ENCODE measurements at regions not wholly inside any gene's neighbourhood (a gene's known extent, or its start where the extent isn't known, plus 50 kb on each side); places are given as distances from the start of the nearest gene placed in this dataset.

DNA sequence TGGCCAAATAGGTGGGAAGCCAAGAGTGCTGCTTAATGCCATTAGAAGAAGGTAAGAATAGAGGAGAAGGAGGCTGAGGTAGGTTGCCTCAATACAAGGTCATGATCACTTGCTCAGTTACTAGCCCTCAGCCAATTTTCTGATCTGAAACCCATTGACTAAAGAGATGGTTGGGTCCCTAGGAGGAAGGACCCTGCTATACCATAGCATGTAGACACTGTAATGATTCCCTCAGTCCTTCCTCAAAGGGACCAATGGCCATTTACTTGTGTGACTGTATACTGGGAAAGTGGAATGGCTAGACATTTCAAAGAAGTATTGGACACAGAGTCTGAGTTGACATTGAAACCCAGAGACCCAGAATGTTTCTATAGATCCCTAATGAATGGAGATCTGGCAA is 108.5 kb upstream of the MAP1B start:
- Histone ChIP-seq H3K4me3 (ENCODE audit: low read length) (no peak overlapping the region), H3K27me3 (ENCODE audit: control insufficient read depth, insufficient read depth, low read length) (no peaks in the 10 kb centered on the region), H3K36me3 (ENCODE audit: control insufficient read depth, insufficient read depth, low read length) (no peaks in the 10 kb centered on the region), H3K4me1 (ENCODE audit: control insufficient read depth, insufficient read depth, low read length) (no peaks in the 10 kb centered on the region), H3K9me3 (ENCODE audit: control insufficient read depth, low read length) (no peaks in the 10 kb centered on the region), H3K9ac (ENCODE audit: low read length) (no peak overlapping the region)

DNA sequence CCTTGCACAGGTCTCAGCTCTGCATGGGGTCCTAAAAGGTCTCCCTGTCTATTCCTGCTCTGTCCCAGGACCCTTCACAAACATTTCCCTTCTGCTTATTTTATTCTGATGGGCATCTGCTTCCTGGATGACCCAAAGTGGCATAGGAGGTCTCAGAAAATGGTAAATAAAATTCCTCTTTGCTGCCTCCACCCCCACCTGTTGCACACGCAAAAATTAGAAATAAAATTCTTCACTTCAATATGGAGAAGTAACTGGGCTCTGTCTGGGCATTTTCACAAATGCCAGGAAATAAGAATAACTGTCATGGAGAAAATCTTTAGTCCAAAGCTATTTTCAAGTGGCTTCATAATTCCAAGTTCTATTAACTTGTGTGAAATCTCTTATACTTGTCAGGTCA is 106.6 kb upstream of the MAP1B start:
- Histone ChIP-seq H3K9me3 (ENCODE audit: control insufficient read depth, low read length) (no peaks in the 10 kb centered on the region), H3K36me3 (ENCODE audit: control insufficient read depth, insufficient read depth, low read length) (no peaks in the 10 kb centered on the region), H3K4me3 (ENCODE audit: low read length) (no peak overlapping the region), H3K9ac (ENCODE audit: low read length) (no peak overlapping the region), H3K4me1 (ENCODE audit: control insufficient read depth, insufficient read depth, low read length) (no peaks in the 10 kb centered on the region), H3K27me3 (ENCODE audit: control insufficient read depth, insufficient read depth, low read length) (no peaks in the 10 kb centered on the region)

GRCh38 chr5:72005671-72006070 is 101.6 kb upstream of the MAP1B start:
- H3K4me1 ChIP-seq (ENCODE audit: control insufficient read depth, insufficient read depth, low read length), result no peaks in the 10 kb centered on the region
- H3K9ac ChIP-seq (ENCODE audit: low read length), result no peak overlapping the region
- H3K27me3 ChIP-seq (ENCODE audit: control insufficient read depth, insufficient read depth, low read length), result no peaks in the 10 kb centered on the region
- no peak overlapping the region for H3K4me3 ChIP-seq (ENCODE audit: low read length)
- no peaks in the 10 kb centered on the region for H3K36me3 ChIP-seq (ENCODE audit: control insufficient read depth, insufficient read depth, low read length)
- no peaks in the 10 kb centered on the region for H3K9me3 ChIP-seq (ENCODE audit: control insufficient read depth, low read length)

DNA sequence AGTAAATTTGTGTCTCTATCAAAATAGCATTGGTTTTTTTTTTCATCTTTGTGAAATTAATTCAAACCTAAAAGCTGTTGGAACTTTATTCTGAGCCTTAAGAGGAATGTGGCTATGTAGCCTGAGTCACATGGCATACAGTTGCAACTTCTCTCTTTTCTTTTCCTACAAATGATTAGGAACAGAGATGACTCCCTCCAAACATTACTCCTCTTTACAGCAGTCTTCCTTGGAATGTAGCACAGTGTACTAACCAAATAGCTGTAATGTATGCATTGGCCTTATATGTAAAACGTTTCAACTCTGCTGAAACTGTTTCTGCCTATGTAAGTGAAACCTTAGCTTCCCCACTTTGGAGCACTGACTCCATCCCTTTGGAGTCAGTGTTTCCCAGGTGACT is 100.9 kb upstream of the MAP1B start:
- no peaks in the 10 kb centered on the region for H3K27me3 ChIP-seq (ENCODE audit: control insufficient read depth, insufficient read depth, low read length)
- H3K36me3 ChIP-seq (ENCODE audit: control insufficient read depth, insufficient read depth, low read length), result no peaks in the 10 kb centered on the region
- H3K4me1 ChIP-seq (ENCODE audit: control insufficient read depth, insufficient read depth, low read length), result no peaks in the 10 kb centered on the region
- H3K9me3 ChIP-seq (ENCODE audit: control insufficient read depth, low read length), result no peaks in the 10 kb centered on the region
- no peak overlapping the region for H3K9ac ChIP-seq (ENCODE audit: low read length)
- no peak overlapping the region for H3K4me3 ChIP-seq (ENCODE audit: low read length)

DNA sequence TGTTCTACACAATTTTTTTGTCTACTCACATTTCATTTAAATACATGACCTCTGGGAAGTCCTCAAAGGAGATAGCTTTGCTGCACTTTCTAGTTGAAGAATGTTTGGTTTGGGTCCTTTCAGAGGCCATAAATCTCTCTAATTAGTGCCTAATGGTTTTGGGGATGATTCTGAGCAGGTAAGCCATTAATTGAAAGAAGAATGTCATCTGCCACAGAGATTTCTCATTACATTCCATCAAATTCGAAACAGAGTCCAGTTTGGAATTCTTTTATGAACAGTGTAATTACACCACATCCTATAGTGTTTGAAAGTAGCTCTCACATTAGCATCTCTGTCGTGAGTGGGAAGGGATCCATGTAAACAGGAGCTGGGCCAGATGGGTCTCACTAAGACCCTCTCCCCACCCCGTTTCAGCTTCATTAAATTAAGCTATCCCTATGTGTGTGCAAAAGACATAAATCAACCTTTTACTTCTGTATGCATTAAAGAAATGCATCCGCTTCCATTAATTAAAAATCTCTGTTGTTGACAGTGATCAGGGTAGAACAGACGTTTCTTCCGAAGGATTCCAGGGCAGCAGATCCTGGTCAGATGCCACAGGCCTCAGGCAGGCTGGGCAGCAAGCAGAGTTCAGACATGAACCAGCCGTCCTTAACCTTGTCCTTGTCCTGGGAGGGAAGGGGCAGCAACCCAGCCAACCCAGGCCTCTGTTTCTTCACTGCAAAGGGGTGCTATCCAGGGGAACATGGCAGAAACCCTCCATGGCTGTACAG is 99.8 kb upstream of the MAP1B start:
- Histone ChIP-seq H3K9me3 (ENCODE audit: control insufficient read depth, low read length) (no peaks in the 10 kb centered on the region), H3K9ac (ENCODE audit: low read length) (no peak overlapping the region), H3K4me3 (ENCODE audit: low read length) (no peak overlapping the region), H3K36me3 (ENCODE audit: control insufficient read depth, insufficient read depth, low read length) (no peaks in the 10 kb centered on the region), H3K4me1 (ENCODE audit: control insufficient read depth, insufficient read depth, low read length) (no peaks in the 10 kb centered on the region), H3K27me3 (ENCODE audit: control insufficient read depth, insufficient read depth, low read length) (no peaks in the 10 kb centered on the region)

GRCh38 chr5:72009280-72009679 is 98.0 kb upstream of the MAP1B start:
- Histone ChIP-seq H3K27me3 (ENCODE audit: control insufficient read depth, insufficient read depth, low read length) (no peaks in the 10 kb centered on the region), H3K9me3 (ENCODE audit: control insufficient read depth, low read length) (no peaks in the 10 kb centered on the region), H3K4me3 (ENCODE audit: low read length) (no peak overlapping the region), H3K36me3 (ENCODE audit: control insufficient read depth, insufficient read depth, low read length) (no peaks in the 10 kb centered on the region), H3K4me1 (ENCODE audit: control insufficient read depth, insufficient read depth, low read length) (no peaks in the 10 kb centered on the region), H3K9ac (ENCODE audit: low read length) (no peak overlapping the region)

DNA sequence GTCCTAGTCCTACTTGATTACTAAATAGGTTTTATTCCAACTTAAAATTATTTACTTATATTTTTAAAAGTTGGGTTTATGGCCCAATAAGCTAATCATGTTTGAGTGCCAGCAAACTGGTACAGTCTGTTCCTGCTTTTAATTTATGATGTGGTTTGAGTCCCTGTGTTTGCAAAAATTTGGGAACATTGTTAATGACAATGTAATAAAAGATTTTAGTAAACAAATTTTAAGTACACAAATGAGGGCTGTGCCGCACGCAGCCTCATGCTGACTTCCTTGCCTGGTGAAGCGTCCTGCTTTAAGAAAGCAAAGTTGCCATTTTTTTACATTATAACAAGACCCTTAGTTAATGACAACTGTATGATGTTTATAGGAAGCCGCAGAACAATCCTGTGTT is 96.8 kb upstream of the MAP1B start:
- H3K4me3 ChIP-seq (ENCODE audit: low read length), result no peak overlapping the region
- no peak overlapping the region for H3K9ac ChIP-seq (ENCODE audit: low read length)
- no peaks in the 10 kb centered on the region for H3K27me3 ChIP-seq (ENCODE audit: control insufficient read depth, insufficient read depth, low read length)
- no peaks in the 10 kb centered on the region for H3K9me3 ChIP-seq (ENCODE audit: control insufficient read depth, low read length)
- H3K36me3 ChIP-seq (ENCODE audit: control insufficient read depth, insufficient read depth, low read length), result no peaks in the 10 kb centered on the region
- peaks cover 10% of the 10 kb centered on the region for H3K4me1 ChIP-seq (ENCODE audit: control insufficient read depth, insufficient read depth, low read length)

GRCh38 chr5:72012906-72013305 is 94.4 kb upstream of the MAP1B start:
- Histone ChIP-seq H3K4me3 (ENCODE audit: low read length) (no peak overlapping the region), H3K27me3 (ENCODE audit: control insufficient read depth, insufficient read depth, low read length) (no peaks in the 10 kb centered on the region), H3K4me1 (ENCODE audit: control insufficient read depth, insufficient read depth, low read length) (peaks cover 10% of the 10 kb centered on the region), H3K9me3 (ENCODE audit: control insufficient read depth, low read length) (no peaks in the 10 kb centered on the region), H3K9ac (ENCODE audit: low read length) (no peak overlapping the region), H3K36me3 (ENCODE audit: control insufficient read depth, insufficient read depth, low read length) (no peaks in the 10 kb centered on the region)

DNA sequence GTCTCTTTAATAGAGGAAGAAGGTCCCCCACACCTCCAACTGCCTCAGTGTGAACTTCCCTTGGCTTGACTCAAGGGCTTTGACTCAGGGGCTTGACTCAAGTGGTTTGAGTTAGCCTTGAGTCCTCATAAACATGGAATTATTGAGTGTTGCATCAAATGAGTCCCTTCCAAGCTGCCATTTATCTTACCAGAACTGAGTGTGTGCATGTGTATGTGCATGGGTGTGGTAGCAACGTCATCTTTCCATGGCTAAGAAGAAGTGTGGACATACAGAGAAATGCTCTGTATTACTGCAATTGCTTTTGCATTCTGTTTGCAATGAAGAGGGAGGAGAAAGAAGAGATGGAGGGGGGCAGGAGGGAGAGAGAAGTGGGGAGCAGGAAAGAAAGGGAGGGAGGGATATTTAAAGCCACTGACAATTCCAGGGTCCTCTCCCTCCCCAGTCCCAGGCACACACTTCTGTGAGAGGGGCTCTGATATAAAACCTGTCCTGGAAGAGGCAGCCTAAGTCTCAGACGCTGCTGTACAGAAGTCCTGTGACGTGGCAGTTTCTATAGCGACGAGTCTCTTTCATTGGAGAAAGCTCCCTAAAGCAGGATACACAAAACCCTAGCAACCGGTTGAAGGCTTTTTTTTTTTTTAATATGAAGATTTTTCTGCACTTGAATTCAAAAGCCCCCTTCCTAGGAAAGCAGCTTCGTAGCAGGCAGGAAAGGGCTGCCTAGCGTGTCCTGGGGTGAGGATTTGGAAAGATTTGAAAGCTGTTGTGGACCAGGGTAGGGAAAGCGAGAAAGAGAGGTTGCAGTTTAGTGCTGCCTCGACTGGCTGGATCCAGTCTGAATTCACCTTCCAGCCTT is 93.3 kb upstream of the MAP1B start:
- no peak overlapping the region for H3K9ac ChIP-seq (ENCODE audit: low read length)
- no peak overlapping the region for H3K4me3 ChIP-seq (ENCODE audit: low read length)
- H3K27me3 ChIP-seq (ENCODE audit: control insufficient read depth, insufficient read depth, low read length), result no peaks in the 10 kb centered on the region
- no peaks in the 10 kb centered on the region for H3K36me3 ChIP-seq (ENCODE audit: control insufficient read depth, insufficient read depth, low read length)
- H3K4me1 ChIP-seq (ENCODE audit: control insufficient read depth, insufficient read depth, low read length), result peaks cover 10% of the 10 kb centered on the region
- H3K9me3 ChIP-seq (ENCODE audit: control insufficient read depth, low read length), result no peaks in the 10 kb centered on the region

DNA sequence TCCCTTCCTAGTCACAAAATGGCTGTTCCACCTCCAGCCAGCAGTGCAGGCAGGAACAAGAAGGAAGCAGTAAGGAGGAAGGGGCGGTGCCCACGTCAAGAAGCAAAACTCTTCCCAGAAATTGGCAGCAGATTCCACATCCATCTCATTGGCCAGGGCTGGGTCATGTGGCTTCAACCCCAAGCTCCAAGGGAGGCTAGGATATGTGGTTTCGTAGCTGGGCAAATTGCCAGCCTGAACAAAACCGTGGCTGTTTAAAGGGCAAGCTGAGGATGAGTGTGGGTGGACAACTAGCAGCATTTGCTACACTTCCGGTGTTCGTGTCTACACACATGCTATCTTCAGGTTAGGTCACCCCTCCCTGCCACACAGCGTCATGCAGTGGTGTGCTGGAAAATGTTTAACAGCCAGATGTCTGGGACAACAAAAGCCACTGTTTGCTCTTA is 92.1 kb upstream of the MAP1B start:
- no peaks in the 10 kb centered on the region for H3K9me3 ChIP-seq (ENCODE audit: control insufficient read depth, low read length)
- no peak overlapping the region for H3K9ac ChIP-seq (ENCODE audit: low read length)
- peaks cover 5% of the 10 kb centered on the region for H3K27me3 ChIP-seq (ENCODE audit: control insufficient read depth, insufficient read depth, low read length)
- peaks cover 10% of the 10 kb centered on the region for H3K4me1 ChIP-seq (ENCODE audit: control insufficient read depth, insufficient read depth, low read length)
- H3K36me3 ChIP-seq (ENCODE audit: control insufficient read depth, insufficient read depth, low read length), result no peaks in the 10 kb centered on the region
- no peak overlapping the region for H3K4me3 ChIP-seq (ENCODE audit: low read length)

DNA sequence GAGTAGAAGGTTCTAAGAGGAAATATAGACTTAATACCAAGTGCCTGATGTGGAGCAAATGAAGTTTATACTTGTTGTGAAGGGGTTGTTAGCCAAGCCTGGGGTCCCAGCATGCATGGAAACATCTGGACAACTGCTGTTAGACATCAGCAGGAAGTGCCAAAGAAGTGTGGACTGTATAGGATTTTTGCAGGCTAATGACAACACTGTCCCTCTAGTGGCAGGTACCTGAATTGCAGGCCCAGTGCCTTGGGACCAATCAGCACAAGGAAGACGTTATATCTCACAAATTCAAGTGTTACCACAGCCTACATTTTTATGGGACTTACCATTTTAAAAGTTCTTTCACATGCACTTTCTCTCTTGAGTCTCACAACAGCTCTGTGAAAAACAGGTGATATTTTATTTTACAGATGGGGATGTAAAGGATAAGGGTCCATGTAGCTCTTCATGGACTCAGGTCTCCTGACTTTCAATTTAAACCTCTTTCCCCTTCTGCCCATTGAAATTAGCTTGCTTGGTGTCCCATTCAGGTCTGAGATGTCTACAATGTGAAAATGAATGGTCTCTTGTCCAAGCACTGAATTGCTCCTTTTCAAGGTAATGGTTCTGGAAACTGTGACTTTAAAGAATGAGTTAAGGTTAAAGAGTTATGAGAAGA is 89.0 kb upstream of the MAP1B start:
- Histone ChIP-seq H3K36me3 (ENCODE audit: control insufficient read depth, insufficient read depth, low read length) (no peaks in the 10 kb centered on the region), H3K4me1 (ENCODE audit: control insufficient read depth, insufficient read depth, low read length) (peaks cover 10% of the 10 kb centered on the region), H3K4me3 (ENCODE audit: low read length) (no peak overlapping the region), H3K27me3 (ENCODE audit: control insufficient read depth, insufficient read depth, low read length) (peaks cover 11% of the 10 kb centered on the region), H3K9ac (ENCODE audit: low read length) (no peak overlapping the region), H3K9me3 (ENCODE audit: control insufficient read depth, low read length) (no peaks in the 10 kb centered on the region)

Measured in mucosa of stomach (tissue), 1 donor.